MV-4-11 (cell line): ENCODE measurements at regions not wholly inside any gene's neighbourhood (a gene's known extent, or its start where the extent isn't known, plus 50 kb on each side); places are given as distances from the start of the nearest gene placed in this dataset.

Experiments used
- DNase-seq: peaks from one replicate; lab custom pipeline; 2025; lab: John Stamatoyannopoulos, UW

- DNase-seq: no peak
These were observed 102.9 kb upstream of the PCDH10 start for GRCh38 chr4:133046156-133046555.

- no peak for DNase-seq
These were observed 90.4 kb upstream of the PCDH10 start for GRCh38 chr4:133058701-133059100.

GRCh38 chr4:133059117-133059516, 90.0 kb upstream of the PCDH10 start:
- no peak for DNase-seq

GRCh38 chr4:133062851-133063250, 86.2 kb upstream of the PCDH10 start:
- DNase-seq: no peak

GRCh38 chr4:133068083-133068482, 81.0 kb upstream of the PCDH10 start:
- no peak for DNase-seq

- DNase-seq: no peak
These were observed 67.8 kb upstream of the PCDH10 start for GRCh38 chr4:133081246-133081645.

GRCh38 chr4:133084421-133084820, 64.7 kb upstream of the PCDH10 start:
- DNase-seq: no peak

- DNase-seq: no peak
These were observed 53.5 kb upstream of the PCDH10 start for GRCh38 chr4:133095591-133095990.

- no peak for DNase-seq
These were observed 52.1 kb upstream of the PCDH10 start for GRCh38 chr4:133096972-133097371.
